ENCODE measurements at regions not wholly inside any gene's neighbourhood (a gene's known extent, or its start where the extent isn't known, plus 50 kb on each side); places are given as distances from the start of the nearest gene placed in this dataset.

DNA sequence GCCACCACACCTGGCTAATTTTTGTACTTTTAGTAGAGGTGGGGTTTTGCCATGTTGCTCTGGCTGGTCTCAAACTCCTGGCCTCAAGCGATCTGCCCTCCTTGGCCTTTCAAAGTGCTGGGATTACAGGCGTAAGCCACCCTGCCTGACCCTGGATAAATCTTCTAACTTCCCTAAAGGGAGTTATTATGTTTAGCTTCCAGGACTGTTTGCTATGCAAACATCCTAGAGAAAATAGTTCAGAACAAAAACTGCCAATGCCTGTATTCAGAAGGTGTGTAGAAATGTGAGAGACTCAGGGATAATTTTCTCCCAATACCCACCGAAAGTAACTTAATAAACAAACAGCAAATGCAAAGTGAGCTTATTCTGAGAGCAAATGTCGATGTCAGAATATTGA lies 301.2 kb downstream of the TGFB2 start:
- no peaks in the 10 kb centered on the region for H3K9me3 ChIP-seq (ENCODE audit: control insufficient read depth in 3 of 3, low read length in 3 of 3)
- H3K4me1 ChIP-seq (ENCODE audit: control insufficient read depth in 3 of 3, insufficient read depth in 3 of 3, low read length in 3 of 3), result no peaks in the 10 kb centered on the region
- no peak overlapping the region for H3K4me3 ChIP-seq (ENCODE audit: low read length in 3 of 3)
- H3K36me3 ChIP-seq (ENCODE audit: control insufficient read depth in 3 of 3, insufficient read depth in 3 of 3, low read length in 3 of 3), result no peaks in the 10 kb centered on the region
- H3K27me3 ChIP-seq (ENCODE audit: control insufficient read depth in 3 of 3, insufficient read depth in 3 of 3, low read length in 3 of 3), result no peaks in the 10 kb centered on the region
- no peak overlapping the region for H3K9ac ChIP-seq (ENCODE audit: low read depth in 1 of 3, low read length in 3 of 3)
- H3K27ac ChIP-seq (ENCODE audit: low read depth, low read length), result no peak overlapping the region

DNA sequence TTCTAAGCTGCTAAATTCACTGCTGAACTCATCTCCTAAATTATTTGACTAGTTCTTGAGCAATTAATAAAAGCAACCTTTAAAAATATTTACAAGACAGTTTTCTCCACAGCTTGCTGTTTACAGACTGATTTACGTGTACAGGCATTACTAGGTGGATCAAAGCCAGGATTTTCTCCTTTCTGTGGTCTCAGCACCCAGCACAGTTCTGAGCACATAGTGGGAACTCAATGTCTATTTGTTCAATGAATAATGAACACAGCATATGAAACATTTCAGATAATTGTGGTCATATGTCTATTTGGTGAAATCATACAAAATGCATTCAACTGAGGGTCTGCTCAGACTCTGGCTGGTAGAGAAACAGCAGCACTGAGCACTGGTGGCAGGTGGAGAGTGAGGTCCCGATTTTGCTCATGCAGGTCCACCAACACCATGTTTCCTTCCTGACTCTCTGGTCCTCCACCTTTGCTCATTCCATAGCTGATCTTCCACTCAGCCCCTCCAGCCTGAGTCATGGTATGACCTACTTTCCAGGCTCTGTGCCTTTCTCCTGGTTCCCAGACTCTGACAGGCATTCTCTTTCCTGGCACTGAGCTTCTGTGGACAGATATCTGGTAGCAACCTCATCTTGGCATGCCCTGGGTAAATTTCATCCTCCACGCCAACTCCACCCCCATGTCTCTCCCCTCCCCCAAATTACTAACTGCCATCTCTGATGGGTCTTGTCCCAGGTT lies 311.3 kb downstream of the TGFB2 start:
- Histone ChIP-seq H3K9me3 (ENCODE audit: control insufficient read depth in 3 of 3, low read length in 3 of 3) (no peaks in the 10 kb centered on the region), H3K4me1 (ENCODE audit: control insufficient read depth in 3 of 3, insufficient read depth in 3 of 3, low read length in 3 of 3) (peaks cover 4 to 10% (median 5%) of the 10 kb centered on the region in 3 donors), H3K9ac (ENCODE audit: low read depth in 1 of 3, low read length in 3 of 3) (no peak overlapping the region), H3K4me3 (ENCODE audit: low read length in 3 of 3) (no peak overlapping the region), H3K27me3 (ENCODE audit: control insufficient read depth in 3 of 3, insufficient read depth in 3 of 3, low read length in 3 of 3) (no peaks in the 10 kb centered on the region), H3K27ac (ENCODE audit: low read depth, low read length) (no peak overlapping the region), H3K36me3 (ENCODE audit: control insufficient read depth in 3 of 3, insufficient read depth in 3 of 3, low read length in 3 of 3) (no peaks in the 10 kb centered on the region)

DNA sequence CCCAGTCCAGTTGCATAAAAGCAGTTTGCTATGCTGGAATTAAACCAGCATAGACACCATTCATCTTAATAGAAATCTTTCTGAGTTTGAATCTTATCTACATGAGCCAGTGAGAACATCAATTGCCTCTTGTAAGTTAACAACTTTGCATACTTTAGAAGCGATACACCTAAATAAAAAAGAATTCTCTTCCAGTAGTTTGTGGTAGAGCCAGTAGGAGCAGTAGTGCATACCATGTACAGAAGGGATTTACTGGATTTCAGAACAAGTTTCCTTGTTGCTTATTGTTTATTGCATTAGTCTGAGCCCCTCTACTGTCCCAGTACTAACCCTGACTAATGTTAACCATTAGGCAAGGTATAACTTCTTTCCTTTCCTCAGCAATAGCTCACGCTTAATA lies 313.1 kb downstream of the TGFB2 start:
- H3K27ac ChIP-seq (ENCODE audit: low read depth, low read length), result no peak overlapping the region
- H3K4me1 ChIP-seq (ENCODE audit: control insufficient read depth in 3 of 3, insufficient read depth in 3 of 3, low read length in 3 of 3), result peaks cover 4 to 10% (median 5%) of the 10 kb centered on the region in 3 donors
- no peaks in the 10 kb centered on the region for H3K36me3 ChIP-seq (ENCODE audit: control insufficient read depth in 3 of 3, insufficient read depth in 3 of 3, low read length in 3 of 3)
- H3K4me3 ChIP-seq (ENCODE audit: low read length in 3 of 3), result no peak overlapping the region
- no peaks in the 10 kb centered on the region for H3K27me3 ChIP-seq (ENCODE audit: control insufficient read depth in 3 of 3, insufficient read depth in 3 of 3, low read length in 3 of 3)
- H3K9me3 ChIP-seq (ENCODE audit: control insufficient read depth in 3 of 3, low read length in 3 of 3), result no peaks in the 10 kb centered on the region
- H3K9ac ChIP-seq (ENCODE audit: low read depth in 1 of 3, low read length in 3 of 3), result no peak overlapping the region

DNA sequence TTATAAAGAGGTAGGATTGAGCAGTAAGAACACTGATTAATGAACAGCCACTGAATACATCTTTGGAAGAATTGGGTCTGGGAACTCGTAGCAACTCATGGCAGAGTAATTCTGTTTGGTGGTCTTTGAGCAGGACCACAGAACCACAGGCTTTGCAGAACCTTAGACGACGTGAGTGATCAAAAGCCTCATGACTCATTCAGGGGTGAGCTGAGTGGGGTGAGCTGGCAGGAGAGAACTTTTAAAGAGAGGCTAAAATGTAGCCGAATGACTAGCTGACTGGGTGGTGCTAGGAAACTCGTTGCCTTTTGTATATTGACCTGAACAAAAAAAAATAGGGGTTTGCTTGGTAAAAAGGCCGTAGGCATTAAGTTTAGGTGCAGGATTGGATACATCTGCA lies 313.8 kb downstream of the TGFB2 start:
- no peaks in the 10 kb centered on the region for H3K36me3 ChIP-seq (ENCODE audit: control insufficient read depth in 3 of 3, insufficient read depth in 3 of 3, low read length in 3 of 3)

DNA sequence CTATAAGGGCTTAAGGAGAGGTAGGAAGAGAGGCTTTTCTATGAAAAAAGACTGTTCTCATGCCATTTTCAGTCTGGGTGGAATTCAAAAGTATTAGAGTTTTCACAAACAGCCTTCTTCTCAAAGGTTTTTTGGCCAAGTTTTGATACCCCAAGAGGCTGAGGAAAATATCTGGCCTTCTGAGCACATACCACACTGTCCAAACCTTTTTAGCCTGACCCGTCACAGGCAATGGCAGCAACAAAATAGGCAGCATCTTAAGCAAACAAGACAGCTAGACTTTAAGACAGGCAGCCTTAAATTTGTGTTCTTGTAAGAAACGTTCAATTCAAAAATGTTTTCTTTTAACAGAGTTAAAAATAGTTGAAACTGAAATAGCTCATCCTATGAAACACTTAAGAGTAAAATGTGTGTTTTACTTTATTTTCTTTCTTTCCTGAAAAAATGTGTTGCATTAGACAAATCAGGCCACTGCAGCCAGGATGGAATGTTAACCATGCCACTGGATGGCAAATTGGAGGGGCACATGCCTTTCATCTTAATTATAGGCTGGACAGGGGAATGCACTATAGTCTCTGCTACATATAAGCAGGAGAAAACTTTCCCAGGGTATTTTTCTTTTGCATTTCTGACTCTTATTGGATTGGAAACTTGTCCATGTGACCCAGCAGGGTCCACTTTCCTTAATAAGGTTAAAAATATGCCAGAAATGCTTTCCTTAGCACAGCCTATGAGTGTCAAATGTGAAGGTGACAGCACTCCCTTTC lies 315.0 kb downstream of the TGFB2 start:
- Histone ChIP-seq H3K27ac (ENCODE audit: low read depth, low read length) (no peak overlapping the region), H3K4me3 (ENCODE audit: low read length in 3 of 3) (no peak overlapping the region), H3K9me3 (ENCODE audit: control insufficient read depth in 3 of 3, low read length in 3 of 3) (no peaks in the 10 kb centered on the region), H3K27me3 (ENCODE audit: control insufficient read depth in 3 of 3, insufficient read depth in 3 of 3, low read length in 3 of 3) (no peaks in the 10 kb centered on the region), H3K4me1 (ENCODE audit: control insufficient read depth in 3 of 3, insufficient read depth in 3 of 3, low read length in 3 of 3) (peaks cover 4 to 10% (median 5%) of the 10 kb centered on the region in 3 donors), H3K36me3 (ENCODE audit: control insufficient read depth in 3 of 3, insufficient read depth in 3 of 3, low read length in 3 of 3) (no peaks in the 10 kb centered on the region), H3K9ac (ENCODE audit: low read depth in 1 of 3, low read length in 3 of 3) (no peak overlapping the region)

More for the DNA sequence above, 313.8 kb downstream of the TGFB2 start:
- no peak overlapping the region for H3K4me3 ChIP-seq (ENCODE audit: low read length in 3 of 3)
- H3K27me3 ChIP-seq (ENCODE audit: control insufficient read depth in 3 of 3, insufficient read depth in 3 of 3, low read length in 3 of 3), result no peaks in the 10 kb centered on the region
- H3K27ac ChIP-seq (ENCODE audit: low read depth, low read length), result no peak overlapping the region
- H3K4me1 ChIP-seq (ENCODE audit: control insufficient read depth in 3 of 3, insufficient read depth in 3 of 3, low read length in 3 of 3), result peaks cover 4 to 10% (median 5%) of the 10 kb centered on the region in 3 donors
- H3K9me3 ChIP-seq (ENCODE audit: control insufficient read depth in 3 of 3, low read length in 3 of 3), result no peaks in the 10 kb centered on the region
- no peak overlapping the region for H3K9ac ChIP-seq (ENCODE audit: low read depth in 1 of 3, low read length in 3 of 3)

DNA sequence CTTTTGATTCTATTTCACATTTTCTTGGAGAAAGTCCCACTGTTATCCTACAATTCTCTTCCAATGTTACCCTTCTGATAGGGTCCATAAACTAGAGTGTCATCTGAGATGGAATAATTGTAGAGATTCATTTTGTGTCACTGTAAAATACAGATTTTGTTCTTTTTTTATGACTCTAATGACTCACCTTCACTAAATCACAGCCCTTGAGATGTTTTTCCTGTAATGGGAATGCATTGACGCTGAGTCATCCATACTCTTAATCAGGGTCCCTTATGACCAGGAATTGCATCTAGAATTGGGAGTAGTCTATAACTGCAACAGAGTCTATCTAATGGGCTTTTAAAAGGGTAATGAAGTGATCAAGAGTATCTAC lies 315.5 kb downstream of the TGFB2 start:
- peaks cover 5 to 12% (median 8%) of the 10 kb centered on the region in 3 donors for H3K4me1 ChIP-seq (ENCODE audit: control insufficient read depth in 3 of 3, insufficient read depth in 3 of 3, low read length in 3 of 3)
- no peaks in the 10 kb centered on the region for H3K36me3 ChIP-seq (ENCODE audit: control insufficient read depth in 3 of 3, insufficient read depth in 3 of 3, low read length in 3 of 3)
- no peaks in the 10 kb centered on the region for H3K27me3 ChIP-seq (ENCODE audit: control insufficient read depth in 3 of 3, insufficient read depth in 3 of 3, low read length in 3 of 3)
- H3K9me3 ChIP-seq (ENCODE audit: control insufficient read depth in 3 of 3, low read length in 3 of 3), result no peaks in the 10 kb centered on the region
- no peak overlapping the region for H3K27ac ChIP-seq (ENCODE audit: low read depth, low read length)
- no peak overlapping the region for H3K9ac ChIP-seq (ENCODE audit: low read depth in 1 of 3, low read length in 3 of 3)
- no peak overlapping the region for H3K4me3 ChIP-seq (ENCODE audit: low read length in 3 of 3)

DNA sequence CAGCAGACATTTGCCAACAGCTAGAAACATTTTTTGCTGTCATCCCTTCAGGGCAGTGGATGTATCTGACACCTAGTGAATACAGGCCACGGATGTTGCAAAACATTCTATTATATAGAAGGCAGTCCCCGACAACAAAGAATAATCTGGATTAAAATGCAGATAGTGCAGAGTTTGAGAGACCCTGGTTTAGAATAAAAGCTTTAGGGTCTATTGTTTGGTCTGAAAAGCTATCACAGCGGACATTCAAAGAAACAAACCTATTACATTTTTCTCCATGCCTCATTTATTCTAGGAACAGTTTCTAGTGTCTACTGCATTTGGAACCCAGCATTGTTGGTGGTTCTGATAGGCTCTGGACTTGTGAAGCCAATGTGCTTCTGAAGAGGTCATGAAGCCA lies 316.3 kb downstream of the TGFB2 start:
- Histone ChIP-seq H3K9ac (ENCODE audit: low read depth in 1 of 3, low read length in 3 of 3) (no peak overlapping the region), H3K36me3 (ENCODE audit: control insufficient read depth in 3 of 3, insufficient read depth in 3 of 3, low read length in 3 of 3) (no peaks in the 10 kb centered on the region)

DNA sequence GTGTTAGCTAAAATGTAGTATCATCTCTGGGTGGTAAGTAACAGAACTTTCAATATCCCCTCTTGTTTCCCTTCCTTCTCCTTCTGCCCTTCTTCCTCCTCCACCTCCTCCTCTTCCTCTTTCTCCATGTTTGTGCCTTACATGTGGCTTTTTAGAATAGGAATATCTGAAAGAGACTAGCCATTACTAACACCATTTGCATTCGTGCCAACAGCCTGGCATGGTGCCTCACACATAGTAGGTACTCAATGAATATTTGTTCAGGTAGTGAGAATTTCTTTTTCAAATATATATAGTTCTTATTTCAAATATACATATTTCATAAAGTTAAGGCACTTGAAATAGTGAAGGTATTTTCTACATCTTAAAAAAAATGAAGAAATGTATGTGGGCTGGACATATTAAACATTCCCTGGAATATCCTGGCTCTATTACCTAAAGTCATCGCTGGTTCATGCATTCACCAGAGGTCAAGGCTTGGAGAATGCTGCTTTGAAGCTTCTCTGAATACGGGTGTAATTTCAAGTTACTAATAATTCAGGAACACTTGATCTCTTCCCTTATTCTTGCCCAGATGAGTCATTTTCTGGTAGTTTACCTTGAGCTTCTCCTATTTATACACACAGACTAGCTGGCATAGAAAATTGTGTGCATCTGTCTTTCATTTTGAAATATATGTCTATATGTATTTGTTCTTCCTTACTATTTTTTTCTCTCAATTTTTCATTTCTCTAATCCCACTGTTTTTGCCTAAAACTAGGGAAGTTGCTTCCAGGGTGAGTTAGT lies 319.4 kb downstream of the TGFB2 start:
- Histone ChIP-seq H3K4me3 (ENCODE audit: low read length in 3 of 3) (no peak overlapping the region), H3K9ac (ENCODE audit: low read depth in 1 of 3, low read length in 3 of 3) (peak overlapping the region in 2 of 3 donors; percentile 15 to 17), H3K27me3 (ENCODE audit: control insufficient read depth in 3 of 3, insufficient read depth in 3 of 3, low read length in 3 of 3) (no peaks in the 10 kb centered on the region), H3K4me1 (ENCODE audit: control insufficient read depth in 3 of 3, insufficient read depth in 3 of 3, low read length in 3 of 3) (peaks cover 0 to 4% (median 3%) of the 10 kb centered on the region in 3 donors), H3K36me3 (ENCODE audit: control insufficient read depth in 3 of 3, insufficient read depth in 3 of 3, low read length in 3 of 3) (no peaks in the 10 kb centered on the region), H3K27ac (ENCODE audit: low read depth, low read length) (peak overlapping the region; percentile 72), H3K9me3 (ENCODE audit: control insufficient read depth in 3 of 3, low read length in 3 of 3) (no peaks in the 10 kb centered on the region)

More for the DNA sequence above, 316.3 kb downstream of the TGFB2 start:
- Histone ChIP-seq H3K4me3 (ENCODE audit: low read length in 3 of 3) (no peak overlapping the region), H3K27me3 (ENCODE audit: control insufficient read depth in 3 of 3, insufficient read depth in 3 of 3, low read length in 3 of 3) (no peaks in the 10 kb centered on the region), H3K9me3 (ENCODE audit: control insufficient read depth in 3 of 3, low read length in 3 of 3) (no peaks in the 10 kb centered on the region), H3K4me1 (ENCODE audit: control insufficient read depth in 3 of 3, insufficient read depth in 3 of 3, low read length in 3 of 3) (peaks cover 4 to 8% (median 6%) of the 10 kb centered on the region in 3 donors), H3K27ac (ENCODE audit: low read depth, low read length) (no peak overlapping the region)

DNA sequence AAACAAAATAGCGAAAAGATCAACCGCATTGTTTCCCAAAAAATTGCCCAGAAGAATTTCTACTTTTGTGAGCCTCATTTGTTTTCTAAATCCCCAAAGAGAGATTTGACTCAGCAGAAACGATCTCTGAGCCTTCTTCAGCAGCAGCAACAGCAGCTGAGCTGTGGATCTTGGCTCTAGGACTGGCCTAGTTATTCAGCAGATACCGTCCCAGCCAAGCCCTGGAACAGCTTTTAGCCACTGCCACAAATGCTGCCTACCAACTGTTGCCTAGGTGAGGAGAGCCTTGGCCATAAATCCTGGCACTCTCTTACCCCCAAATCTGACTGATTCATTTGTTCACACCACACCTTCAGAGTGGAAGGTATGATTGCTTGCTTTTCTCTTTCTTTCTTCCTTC lies 320.1 kb downstream of the TGFB2 start:
- Histone ChIP-seq H3K4me3 (ENCODE audit: low read length in 3 of 3) (peak overlapping the region in 1 of 3 donors; percentile 21), H3K27me3 (ENCODE audit: control insufficient read depth in 3 of 3, insufficient read depth in 3 of 3, low read length in 3 of 3) (no peaks in the 10 kb centered on the region), H3K9me3 (ENCODE audit: control insufficient read depth in 3 of 3, low read length in 3 of 3) (no peaks in the 10 kb centered on the region), H3K27ac (ENCODE audit: low read depth, low read length) (peak overlapping the region; percentile 72), H3K9ac (ENCODE audit: low read depth in 1 of 3, low read length in 3 of 3) (peak overlapping the region in 2 of 3 donors; percentile 15 to 17), H3K36me3 (ENCODE audit: control insufficient read depth in 3 of 3, insufficient read depth in 3 of 3, low read length in 3 of 3) (no peaks in the 10 kb centered on the region), H3K4me1 (ENCODE audit: control insufficient read depth in 3 of 3, insufficient read depth in 3 of 3, low read length in 3 of 3) (peaks cover 0 to 4% (median 3%) of the 10 kb centered on the region in 3 donors)

Measured in skeletal muscle tissue (tissue), 3 donors.